Medulla oblongata (tissue), 1 donor: ENCODE measurements at regions not wholly inside any gene's neighbourhood (a gene's known extent, or its start where the extent isn't known, plus 50 kb on each side); places are given as distances from the start of the nearest gene placed in this dataset.

Source experiments
- DNase-seq: peaks from one replicate; pipeline ENCODE4 v3.0.0-alpha.2; 2015; ENCODE audit errors: extremely low spot score

DNA sequence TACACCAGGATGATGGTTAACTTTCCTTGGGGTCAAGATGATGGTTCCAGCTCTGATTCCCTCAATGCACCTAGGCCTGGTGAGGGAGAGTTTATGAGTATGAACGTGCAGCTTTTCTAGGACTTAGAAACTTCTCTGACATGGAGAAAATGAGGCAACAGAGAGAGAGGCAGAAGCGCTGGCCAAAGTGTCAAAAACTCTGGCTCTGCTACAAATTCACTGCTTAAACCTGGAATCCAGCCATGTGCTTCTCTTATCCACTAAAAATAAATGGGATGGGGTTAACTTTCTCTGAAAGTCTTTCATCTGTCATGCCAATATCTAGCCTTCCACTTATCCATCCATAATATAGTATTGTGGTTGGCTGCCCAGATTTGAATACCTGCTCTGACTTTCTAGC, 568.7 kb downstream of the MED13L start:
- no peak for DNase-seq

DNA sequence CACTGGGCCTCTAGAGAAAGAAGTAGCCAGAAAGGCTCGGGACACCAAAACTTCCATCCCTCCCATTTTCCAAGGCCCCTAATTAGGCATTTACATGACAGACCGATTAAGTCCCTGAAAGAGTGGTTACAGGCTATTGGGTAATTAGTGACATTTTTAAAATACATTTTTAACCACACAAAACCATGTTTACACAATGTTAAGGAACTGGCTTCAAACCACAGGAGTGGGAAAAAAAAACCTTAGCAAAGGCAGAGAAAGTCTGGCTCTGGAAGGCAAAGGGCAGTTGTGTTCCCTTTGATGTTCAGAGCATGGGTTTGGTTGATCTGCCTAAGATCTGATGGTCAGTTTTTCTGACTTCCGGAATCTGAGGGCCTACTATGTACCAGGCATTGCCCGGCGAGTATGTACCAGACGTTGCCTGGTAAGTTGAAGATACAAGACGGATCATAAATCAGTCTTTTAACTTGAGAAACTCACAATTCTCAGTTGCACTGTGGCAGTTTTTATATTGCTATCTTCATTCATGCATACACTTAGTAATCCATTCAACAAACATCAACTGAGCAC, 576.5 kb downstream of the MED13L start:
- DNase-seq: no peak

DNA sequence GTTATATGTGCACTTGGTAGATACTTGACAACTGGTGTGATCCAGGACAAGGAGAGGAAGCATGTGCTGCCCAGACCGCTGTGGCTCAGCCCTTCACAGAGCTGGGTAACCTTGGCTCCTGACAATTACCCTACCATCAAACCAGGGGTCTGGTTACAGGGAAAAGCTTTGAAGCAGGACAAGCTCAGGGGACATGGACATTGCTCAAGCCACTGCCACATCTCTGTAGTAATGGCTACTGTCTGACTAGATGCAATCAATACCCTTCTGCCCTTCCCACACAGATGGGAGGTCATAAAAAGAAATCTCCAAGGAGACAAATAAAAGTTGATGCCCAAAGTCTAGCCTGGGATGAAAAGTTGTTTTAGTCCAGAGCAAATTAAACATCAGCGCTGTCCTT, 577.4 kb downstream of the MED13L start:
- no peak for DNase-seq

DNA sequence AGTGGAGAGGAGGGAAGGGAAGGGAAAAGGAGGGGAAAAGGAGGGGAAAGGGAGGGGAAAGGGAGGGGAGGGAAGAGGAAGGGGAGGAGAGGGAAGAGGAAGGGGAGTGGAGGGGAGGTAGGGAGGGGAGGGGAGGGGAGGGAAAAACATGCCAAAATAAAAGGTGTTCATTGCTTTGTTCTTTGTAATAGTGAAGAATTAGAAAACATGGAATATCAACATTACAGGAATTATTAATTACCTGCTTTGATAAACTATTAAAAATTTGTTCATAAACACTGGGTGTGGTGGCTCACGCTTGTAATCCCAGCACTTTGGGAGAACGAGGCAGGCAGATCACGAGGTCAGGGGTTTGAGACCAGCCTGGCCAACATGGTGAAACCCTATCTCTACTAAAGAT, 579.2 kb downstream of the MED13L start:
- DNase-seq: no peak

DNA sequence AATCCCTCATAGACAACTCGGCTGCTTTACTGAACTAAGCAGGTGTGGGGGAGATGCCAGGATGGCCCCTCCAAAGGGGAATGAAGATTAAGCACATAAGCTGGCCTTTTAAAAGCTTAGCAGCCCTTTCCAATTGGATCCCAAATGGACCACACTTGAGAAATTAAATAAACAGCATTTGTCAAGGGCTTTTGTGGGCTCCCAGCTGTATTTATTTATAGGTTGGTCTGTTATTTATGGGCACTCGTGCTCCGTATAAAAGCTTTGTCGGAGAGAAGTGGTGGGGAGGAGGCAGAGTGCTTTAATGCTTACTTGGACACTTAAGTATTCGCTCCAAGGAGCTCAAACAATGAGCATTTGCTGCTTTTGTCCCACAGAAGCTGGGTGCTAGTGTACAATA, 580.2 kb downstream of the MED13L start:
- no peak for DNase-seq

DNA sequence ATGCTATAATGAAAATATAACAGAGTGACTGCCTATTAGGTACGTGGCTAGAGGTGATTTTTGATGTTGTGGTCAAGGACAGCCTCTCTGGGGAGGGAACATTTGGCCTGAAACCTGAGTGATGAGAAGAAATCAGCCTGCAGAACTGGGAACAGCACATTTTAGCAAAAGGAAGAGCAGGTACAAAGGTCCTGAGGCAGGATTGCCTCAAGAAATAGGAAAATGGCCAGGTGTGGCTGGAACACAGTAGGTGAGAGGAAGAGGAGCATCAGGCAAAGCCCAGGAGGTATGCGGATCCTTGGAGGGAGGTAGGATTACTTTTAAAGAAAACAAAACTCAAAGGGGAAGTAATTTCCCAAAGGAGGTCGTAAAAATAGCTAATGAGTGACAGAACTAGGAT, 582.9 kb downstream of the MED13L start:
- no peak for DNase-seq

DNA sequence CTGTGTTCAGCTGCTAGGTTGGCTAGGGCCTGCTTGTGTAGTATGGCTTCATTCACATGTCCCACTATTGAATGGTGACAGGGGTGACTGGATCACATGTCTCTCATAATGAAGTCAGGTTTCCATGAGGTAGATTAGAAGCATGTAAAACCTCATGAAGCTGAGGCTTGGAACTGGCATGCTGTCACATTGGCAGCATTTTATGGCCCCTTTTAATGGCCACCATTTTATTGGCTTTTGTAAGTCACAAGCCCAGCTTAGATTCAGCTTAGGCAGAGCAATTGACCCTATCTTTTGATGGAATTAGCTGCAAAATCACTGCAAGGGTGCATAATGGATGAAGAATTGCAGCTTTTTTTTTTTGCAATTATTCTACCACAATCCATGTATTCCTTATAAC, 583.5 kb downstream of the MED13L start:
- DNase-seq: no peak

DNA sequence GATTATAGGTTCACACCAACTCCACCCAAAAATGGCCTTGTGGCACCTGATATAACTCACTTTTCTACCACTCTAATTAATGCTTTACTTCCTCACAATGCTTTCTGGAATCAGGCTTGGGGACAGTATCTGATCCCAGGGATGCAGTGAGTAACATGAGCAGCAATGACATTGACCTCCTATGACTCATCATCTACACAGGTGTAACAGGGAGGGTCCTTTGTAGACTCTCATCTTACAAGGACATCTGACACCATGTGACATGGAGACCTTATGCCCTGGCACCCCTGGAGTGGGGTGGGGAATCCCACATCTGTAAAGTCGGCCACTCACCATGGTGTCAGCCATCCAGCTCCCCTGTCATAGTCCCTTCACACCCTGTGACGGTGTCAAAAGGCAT, 586.4 kb downstream of the MED13L start:
- no peak for DNase-seq

DNA sequence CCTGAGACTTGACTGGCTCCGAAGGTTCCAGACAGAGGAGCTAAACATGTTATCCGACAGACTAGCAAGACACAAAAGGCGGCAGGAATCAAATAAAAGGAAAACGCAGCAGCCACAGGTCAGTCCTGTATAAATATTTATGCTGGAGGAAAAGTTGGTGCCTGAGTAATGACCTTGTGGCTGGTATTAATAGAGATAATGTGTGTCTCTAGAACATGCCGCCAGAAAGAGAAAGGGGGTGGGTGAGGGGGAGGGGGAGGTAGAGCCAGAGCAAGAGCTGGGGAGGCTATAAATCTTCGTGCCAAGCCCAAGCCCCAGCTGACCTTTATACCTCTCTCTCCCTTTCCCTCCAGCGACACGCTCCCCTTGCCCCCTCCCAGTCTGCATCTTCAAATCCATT, 590.4 kb downstream of the MED13L start:
- DNase-seq: no peak

DNA sequence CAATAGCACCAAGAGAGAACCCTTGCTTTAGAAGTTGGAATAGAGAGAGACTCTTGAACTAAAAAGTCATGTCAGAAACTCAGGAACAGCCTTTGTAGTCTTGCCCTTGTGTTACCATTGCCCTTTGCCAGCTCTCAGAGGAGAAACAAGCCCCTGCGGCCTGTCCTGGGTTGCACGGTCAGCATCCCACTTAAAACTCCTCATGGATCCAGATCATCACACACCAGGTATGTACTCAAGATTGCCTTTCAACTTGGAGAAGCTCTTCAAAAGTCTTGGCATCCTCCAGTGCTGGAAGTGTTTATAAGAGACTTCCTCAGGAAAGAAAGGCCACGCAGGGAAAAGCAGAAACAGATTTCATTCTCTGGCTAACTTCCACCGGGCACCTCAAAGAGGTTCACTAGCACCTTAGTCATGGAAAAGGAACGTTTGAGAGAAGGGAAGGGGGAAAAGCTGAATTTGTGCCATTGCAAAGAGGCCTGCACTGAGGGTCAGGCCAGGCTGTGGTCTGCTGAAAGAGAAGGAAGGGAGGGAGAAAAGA, 594.2 kb downstream of the MED13L start:
- DNase-seq: no peak

DNA sequence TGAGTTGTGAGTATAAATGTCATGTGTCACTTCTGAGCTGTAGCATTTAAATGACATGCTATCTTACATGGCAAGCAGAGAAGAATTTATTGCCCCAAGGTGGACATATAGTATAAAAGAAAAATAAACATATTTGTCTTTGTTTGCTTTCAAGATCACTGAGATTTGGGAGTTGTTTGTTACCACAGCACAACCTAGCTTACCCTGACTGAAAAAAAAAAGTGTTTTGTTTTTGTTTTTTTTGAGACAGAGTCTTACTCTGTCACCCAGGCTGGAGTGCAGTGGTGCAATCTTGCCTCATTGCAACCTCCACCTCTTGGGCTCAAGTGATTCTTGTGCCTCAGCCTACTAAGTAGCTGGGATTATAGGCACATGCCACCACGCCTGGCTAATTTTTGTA, 596.5 kb downstream of the MED13L start:
- no peak for DNase-seq

DNA sequence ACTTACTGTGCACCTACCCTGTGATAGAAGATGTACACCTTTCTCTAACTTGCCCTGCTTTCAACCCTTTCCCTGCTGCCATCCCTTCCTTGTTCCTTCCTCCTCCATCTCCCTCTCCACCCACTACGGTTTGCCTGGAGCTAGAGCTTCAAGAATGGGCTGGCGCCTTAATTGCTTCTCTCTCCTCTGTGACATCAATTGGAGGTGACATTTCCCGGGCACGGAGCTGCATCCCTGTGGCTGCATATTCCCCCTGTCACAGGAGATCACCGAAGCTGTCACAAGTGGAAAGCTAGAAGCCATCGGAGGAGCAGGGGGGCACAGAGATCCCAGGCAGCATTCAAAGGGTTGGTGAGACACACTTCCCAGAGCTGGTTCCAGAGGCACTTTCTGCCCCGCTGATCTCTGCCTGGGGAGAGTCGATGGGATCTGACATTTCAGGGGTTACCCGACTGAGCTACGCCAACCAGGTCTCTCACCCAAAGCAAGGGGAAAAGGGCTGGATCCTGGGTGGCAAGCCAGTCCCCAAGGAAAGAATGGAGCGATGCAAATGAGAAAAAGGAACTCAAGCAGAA, 604.9 kb downstream of the MED13L start:
- DNase-seq: no peak

DNA sequence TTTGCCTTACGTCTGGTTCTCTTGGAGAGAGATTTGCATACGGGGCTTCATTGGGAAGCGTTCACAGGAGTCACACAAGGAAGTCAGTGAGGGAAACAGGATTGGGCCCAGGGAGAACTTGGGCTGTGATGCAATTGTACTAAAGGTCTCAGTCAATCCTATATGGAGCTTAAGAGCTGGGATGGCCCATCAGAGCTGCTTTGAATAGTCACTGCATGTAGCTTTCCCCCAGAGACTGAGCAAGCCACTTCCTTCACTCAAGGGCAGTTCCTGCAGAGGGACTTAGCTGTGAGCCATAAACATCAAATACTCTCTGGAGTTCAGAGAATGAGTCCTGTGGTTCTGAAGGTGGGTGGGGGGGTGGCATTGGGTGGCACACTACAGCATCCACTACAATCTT, 605.4 kb downstream of the MED13L start:
- DNase-seq: no peak

DNA sequence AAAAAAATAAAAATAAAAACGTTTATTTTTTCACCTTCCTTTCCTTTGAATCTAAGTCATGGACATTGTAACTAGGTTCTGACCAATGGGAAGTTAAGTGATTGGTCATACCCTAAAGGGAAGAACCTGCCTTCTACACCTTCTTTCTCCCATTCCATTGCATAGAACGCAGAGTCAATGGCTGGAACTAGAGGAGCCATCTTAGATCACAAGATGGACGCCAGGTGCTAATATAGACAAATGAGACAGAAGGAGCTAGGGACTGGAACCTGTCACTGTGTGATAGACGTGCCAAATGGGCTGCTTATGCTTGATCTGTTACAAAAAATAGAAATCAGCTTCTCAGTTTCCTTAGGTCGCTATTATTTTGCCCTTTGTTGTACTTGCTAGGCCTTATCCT, 606.6 kb downstream of the MED13L start:
- DNase-seq: no peak

DNA sequence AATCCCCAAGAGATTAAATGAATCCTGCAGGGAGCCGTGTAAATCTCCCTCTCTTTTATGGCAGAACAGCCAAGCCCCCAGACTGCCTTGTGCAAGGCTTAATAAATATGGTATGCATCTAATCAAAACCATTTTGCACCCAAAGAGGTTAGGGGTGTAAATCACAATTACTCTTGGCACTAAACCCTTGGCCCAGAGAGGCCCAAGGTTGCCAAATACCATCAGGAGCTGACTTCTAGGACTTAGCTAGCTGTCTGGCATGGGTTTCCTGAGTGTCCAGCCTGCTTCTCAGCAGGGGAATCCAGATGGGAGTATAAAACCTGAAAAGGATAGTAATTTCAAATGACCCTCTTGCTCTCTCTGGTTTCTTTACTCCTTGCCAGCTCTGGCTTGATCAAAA, 610.4 kb downstream of the MED13L start:
- DNase-seq: no peak

DNA sequence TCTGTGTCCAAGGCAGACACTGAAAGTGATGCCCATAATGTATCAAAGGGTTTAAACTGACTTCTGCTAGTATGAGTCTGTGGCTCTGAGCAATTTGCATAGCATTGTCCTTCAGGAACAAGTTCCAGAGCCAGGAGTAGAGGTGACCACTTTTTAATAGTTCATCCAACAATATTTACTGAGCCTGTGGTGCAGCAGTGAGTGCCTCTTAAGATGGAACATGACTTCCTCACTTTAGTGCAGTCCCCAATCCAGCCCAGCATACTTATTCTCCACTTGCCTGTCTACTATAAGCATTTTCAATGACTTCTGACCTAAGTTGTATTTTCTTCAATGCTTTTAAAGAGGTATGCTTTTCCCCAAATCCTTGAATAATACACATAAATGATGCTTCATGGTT, 611.3 kb downstream of the MED13L start:
- no peak for DNase-seq

DNA sequence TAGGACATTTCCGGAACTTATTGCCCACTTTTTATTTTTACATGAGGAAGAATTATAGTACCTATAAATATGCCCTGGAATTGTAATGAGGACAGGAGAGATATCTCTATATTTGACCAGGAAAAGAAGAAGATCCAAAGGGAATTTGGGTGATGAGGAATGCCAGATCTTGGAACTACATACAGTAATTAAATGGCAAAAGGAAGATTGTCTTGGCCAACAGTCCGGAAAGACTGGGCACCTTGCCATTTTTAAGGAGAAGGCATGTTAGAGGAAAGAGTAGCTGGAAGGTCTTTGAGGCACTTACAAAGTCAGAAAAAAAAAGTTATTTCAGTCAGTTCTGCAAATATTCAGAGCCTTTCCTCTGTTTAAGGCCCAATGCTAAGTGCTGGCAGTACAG, 616.4 kb downstream of the MED13L start:
- DNase-seq: peak; percentile 7

DNA sequence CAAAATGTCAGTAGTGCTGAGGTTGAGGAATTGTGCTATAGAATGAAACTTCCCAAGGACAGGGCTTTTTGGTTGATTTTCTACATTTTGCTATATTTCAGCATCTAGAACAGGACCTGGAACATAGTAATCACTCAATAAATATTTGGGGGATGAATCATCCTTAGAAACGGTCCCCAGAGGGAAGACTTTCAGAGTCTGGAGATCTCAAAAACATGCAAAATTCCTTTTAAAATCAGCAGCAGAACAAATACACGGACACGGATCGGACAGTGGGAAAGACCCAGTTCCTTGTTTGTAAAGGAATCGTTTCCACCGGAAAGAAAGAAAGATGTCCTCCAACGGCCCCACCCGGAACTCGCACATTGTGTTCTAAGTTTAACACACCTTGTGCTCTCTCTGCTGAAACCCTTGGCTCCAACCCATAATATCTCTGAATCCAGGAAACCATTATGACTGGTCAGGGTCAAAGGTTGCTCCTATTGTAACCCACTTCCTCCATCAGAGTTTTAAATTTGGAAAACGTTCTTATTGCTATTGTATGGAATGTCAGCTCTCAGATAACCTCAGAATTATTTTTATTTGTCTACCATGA, 617.2 kb downstream of the MED13L start:
- no peak for DNase-seq

DNA sequence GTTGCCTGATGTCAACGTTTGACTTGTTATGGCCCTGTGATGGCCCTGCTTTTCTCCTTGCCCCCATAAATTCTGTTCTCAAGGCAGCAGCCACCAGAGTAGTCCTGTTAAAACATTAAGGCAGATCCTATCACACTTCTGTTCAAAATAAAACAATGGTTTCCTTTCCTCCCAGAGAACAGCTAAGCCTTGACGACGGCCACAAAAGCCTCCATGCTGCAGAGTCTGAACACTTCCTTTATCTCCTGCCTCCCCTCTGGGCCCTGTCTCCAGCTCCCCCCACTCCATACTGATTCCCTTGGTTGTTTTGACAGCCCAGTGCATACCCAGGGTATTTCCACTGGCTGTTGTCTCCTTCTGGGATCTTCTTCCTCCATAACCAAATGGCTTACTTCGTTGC, 618.1 kb downstream of the MED13L start:
- DNase-seq: no peak

DNA sequence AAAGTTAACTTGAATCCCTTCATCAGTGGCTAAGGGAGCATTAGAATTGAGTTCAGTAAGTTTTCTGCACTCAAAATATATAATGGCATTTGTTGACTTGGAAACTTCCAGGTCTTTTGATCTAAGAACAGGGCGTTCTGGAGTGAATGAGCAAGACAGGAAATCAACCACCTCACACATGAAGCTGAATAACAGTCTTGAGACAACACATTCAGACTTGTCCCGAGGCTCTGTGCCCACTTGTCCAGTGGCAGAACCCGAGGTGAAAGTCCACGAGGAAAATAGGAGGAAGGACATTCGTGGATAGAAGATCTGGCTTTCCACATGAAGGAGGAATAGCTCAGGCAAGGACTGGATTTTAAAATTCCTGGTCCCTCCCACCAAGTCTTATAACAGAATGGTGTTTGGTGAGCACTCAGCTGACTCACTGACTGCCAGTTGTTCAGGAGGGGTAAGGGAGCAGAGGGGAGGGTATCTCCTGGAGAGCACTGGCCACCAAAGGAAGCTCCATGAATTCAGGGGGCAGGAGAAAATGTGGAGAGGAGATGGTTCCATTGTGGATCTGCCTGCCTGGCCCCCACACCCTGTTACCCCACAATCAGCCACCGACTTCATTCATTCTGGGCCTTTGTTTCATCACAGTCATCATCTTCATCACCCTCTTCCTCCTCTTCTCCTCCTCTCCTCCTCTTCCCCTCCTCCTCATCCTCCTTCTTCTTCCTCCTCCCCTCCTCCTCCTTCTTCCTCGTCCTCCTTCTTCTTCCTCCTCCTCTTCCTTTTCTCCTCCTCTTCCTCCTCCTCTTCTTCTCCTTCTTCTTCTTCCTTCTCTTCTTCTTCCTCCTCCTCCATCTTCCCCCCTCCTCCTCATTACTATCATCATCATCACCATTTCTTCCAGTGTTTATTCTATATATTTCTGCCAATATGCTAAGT, 620.1 kb downstream of the MED13L start:
- DNase-seq: no peak

DNA sequence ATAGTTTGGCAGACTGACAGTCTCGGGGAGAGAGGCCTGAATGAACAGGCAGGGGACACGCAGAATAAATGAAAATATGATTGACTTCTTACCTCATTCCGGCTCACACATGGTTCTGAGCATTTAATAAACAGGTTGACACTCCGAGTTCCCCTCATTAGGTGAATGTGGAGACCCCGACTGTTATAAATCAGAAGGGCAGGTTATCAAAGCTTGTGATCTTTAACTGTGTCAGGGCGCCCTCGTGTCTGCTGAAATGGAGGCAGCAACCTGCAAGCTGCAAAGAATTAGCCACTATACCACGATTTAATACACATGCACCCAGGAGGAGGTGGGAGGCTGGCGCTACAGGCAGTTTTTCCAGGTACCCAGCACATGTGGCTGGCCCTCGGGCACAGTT, 627.5 kb downstream of the MED13L start:
- DNase-seq: no peak

DNA sequence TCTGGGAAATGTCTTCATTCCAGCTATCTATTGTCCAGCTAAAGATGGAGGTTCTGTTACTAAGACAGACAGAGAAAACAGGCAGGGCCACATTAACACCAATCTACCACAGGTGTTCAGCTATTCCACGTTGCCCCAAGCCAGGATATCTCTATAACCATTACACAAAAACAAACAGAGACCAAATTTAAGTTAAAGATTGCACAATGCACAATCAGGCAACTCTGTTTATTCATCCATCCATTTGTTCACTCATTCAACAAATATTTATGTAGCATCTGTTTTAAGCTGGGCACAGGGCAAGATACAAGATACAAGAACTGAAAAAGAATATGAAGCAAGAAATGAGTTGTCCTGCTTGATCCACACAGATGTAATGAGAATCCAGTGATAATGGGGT, 629.0 kb downstream of the MED13L start:
- DNase-seq: no peak

DNA sequence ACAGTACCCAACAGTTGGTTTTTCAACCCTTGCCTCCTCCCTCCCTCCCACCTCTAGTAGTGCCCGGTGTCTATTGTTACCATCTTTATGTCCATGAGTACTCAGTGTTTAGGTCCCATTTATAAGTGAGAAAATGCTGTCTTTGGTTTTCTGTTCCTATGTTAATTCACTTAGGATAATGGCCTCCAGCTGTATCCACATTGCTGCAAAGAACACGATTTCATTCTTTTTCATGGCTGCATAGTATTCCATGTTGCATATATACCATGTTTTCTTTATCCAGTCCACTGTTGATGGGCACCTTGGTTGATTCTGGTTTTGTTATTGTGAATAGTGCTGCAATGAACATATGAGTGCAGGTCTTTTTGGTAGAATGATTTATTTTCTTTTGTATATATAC, 631.3 kb downstream of the MED13L start:
- DNase-seq: no peak
